Peyer's patch (tissue), 4 donors: ENCODE measurements at regions not wholly inside any gene's neighbourhood (a gene's known extent, or its start where the extent isn't known, plus 50 kb on each side); places are given as distances from the start of the nearest gene placed in this dataset.

Experiments used
- DNase-seq, 3 donors: peaks; one replicate each; pipeline ENCODE4 v3.0.0-alpha.2; 2017 to 2019
- H3K27ac ChIP-seq, 4 donors: fragments of 200-600 bp; sonication (generic); one replicate each; pipeline ENCODE4 v1.5.1; 2016 to 2019
- H3K27me3 ChIP-seq, 2 donors: fragments of 200-600 bp; sonication (generic); one replicate each; pipeline ENCODE4 v1.5.1; 2019
- H3K36me3 ChIP-seq, 3 donors: fragments of 200-600 bp; sonication (generic); one replicate each; pipeline ENCODE4 v1.5.1; 2016 to 2019
- H3K4me1 ChIP-seq, 4 donors: fragments of 200-600 bp; sonication (generic); one replicate each; pipeline ENCODE4 v1.5.1; 2016 to 2019
- H3K4me3 ChIP-seq, 4 donors: fragments of 200-600 bp; sonication (generic); 1 replicate in 3 of 4; 2 replicates in 1 of 4; pipeline ENCODE4 v1.5.1; 2016 to 2019; ENCODE audit warnings: mild to moderate bottlenecking in 1 of 4
- H3K9me3 ChIP-seq, 4 donors: fragments of 200-600 bp; sonication (generic); one replicate each; pipeline ENCODE4 v1.5.1; 2016 to 2019; ENCODE audit warnings: mild to moderate bottlenecking in 1 of 4
- POLR2A ChIP-seq, 2 donors: fragments of 450-650 bp; IDR thresholded peaks; one replicate each; pipeline ENCODE4 v1.5.1; 2017; ENCODE audit warnings: antibody characterized with exemption in 2 of 2, mild to moderate bottlenecking in 2 of 2, moderate library complexity in 2 of 2
- TF ChIP-seq, protein P1 (sequence below), 6 experiments: fragments of 450-650 bp in 4 of 6; fragments of 200-600 bp in 2 of 6; sonication (generic) in 1 of 6; IDR thresholded peaks; one replicate each; pipeline ENCODE4 v1.5.1; 2017 to 2019; ENCODE audit warnings: antibody characterized with exemption in 6 of 6, mild to moderate bottlenecking in 3 of 6, moderate library complexity in 1 of 6

DNA sequence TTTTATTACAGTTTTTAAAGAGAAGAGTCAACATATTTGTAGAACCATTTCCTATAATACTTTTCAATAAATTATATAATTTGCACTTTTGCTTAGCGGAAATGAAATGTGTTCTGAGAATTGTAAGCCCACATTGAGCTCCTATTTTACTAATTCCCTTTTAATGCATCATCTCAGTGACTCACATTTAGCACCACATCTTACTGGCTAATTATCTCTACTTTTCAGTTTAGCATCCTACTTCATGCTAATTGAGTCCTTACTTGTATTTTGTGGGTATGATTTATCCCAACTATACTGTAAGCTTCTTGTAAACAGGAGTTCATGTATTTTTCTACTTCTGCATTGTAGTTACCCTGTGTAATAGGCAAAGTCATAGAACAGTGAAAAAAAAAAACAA is 67.5 kb downstream of the TMX1 start:
- DNase-seq: no peak
- no peak overlapping the region for H3K27ac ChIP-seq
- TF ChIP-seq, protein P1, sequence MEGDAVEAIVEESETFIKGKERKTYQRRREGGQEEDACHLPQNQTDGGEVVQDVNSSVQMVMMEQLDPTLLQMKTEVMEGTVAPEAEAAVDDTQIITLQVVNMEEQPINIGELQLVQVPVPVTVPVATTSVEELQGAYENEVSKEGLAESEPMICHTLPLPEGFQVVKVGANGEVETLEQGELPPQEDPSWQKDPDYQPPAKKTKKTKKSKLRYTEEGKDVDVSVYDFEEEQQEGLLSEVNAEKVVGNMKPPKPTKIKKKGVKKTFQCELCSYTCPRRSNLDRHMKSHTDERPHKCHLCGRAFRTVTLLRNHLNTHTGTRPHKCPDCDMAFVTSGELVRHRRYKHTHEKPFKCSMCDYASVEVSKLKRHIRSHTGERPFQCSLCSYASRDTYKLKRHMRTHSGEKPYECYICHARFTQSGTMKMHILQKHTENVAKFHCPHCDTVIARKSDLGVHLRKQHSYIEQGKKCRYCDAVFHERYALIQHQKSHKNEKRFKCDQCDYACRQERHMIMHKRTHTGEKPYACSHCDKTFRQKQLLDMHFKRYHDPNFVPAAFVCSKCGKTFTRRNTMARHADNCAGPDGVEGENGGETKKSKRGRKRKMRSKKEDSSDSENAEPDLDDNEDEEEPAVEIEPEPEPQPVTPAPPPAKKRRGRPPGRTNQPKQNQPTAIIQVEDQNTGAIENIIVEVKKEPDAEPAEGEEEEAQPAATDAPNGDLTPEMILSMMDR (IDR thresholded peaks at IDR 0.05): no peak
- TF ChIP-seq POLR2A (IDR thresholded peaks at IDR 0.05): no peak

DNA sequence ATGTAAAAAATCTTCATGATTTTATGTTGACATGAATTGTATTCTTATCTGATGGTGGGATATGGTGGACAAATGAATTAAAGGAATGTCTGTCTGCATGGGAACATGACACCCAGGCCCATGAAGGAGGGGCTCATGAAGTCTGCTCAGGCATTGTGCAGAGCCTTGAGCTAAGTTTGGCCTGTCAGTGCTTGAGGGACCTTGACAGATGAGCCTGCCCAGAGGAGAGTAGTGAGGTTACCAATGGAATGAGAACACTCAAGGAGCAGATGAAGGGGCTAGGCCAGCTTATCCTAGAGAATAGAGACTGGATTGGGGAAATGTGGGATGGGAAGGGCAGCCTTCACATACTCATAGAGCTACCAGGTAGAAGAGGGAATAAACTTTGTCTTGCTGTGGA is 68.8 kb downstream of the TMX1 start:
- H3K9me3 ChIP-seq: no peaks in the 10 kb centered on the region
- no peak for DNase-seq
- TF ChIP-seq, protein P1 (IDR thresholded peaks at IDR 0.05): no peak
- TF ChIP-seq POLR2A (IDR thresholded peaks at IDR 0.05): no peak
- H3K4me1 ChIP-seq: no peaks in the 10 kb centered on the region
- H3K36me3 ChIP-seq: no peaks in the 10 kb centered on the region
- H3K27ac ChIP-seq: no peak overlapping the region
- no peaks in the 10 kb centered on the region for H3K27me3 ChIP-seq
- no peak overlapping the region for H3K4me3 ChIP-seq

More for the DNA sequence above, 67.5 kb downstream of the TMX1 start:
- Histone ChIP-seq H3K27me3 (no peaks in the 10 kb centered on the region), H3K4me3 (no peak overlapping the region), H3K9me3 (no peaks in the 10 kb centered on the region), H3K36me3 (no peaks in the 10 kb centered on the region), H3K4me1 (no peaks in the 10 kb centered on the region)

DNA sequence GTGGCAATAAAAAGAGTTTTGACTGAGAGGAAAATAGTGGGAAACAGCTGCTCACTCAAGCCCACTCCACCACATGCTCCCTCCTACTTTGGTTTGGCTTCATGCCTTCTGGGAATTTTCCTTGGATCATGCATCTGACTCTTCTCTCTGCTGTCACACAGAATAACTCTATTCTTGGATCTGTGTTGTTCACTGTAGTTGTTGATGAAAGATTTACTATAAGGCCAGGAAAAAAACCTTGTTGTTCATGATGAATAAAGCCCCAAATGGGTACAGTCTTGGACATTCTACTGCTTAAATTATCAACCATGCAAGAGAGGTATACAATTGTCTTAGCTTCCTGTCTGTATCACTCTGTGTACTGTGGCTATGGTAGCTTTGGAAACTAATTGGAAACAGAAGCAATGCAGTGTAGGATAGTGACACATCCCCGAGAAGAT is 70.5 kb downstream of the TMX1 start:
- no peaks in the 10 kb centered on the region for H3K36me3 ChIP-seq
- no peak for DNase-seq
- no peaks in the 10 kb centered on the region for H3K27me3 ChIP-seq
- no peak overlapping the region for H3K4me3 ChIP-seq
- H3K27ac ChIP-seq: peak overlapping the region in 1 of 4 donors; percentile 58
- H3K4me1 ChIP-seq: no peaks in the 10 kb centered on the region
- no peaks in the 10 kb centered on the region for H3K9me3 ChIP-seq
- TF ChIP-seq, protein P1 (IDR thresholded peaks at IDR 0.05): no peak
- TF ChIP-seq POLR2A (IDR thresholded peaks at IDR 0.05): no peak

DNA sequence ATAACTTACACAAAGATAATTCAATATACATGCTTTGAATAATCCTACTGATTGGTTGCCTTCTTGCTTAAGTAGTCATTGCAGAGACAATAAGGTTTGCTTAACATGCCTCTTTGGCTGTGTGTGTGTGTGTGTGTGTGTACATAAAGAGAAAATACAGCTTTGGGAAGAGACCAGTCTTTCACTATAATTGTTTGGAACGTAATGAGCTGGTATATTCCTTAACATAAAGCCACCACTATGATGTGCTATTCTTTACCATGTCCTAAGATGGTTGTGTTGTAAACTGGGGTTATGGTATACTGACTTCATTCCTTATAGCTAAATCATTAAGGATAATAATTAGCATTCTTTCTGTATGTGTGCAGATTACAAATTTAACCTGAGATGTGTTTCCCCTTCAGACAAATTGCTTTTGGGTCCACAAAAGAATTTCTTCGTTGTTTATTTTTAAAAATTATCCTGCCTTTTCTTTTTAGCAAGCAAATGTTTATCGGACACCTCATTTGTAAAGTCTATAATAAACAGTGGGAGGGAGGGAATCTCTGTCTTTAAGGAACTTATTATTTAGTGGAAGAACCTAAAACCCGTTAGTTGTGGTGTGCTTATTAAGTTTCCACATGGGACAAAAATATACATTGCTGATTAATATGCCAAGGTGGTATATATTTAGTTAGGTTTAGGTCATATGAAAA is 74.4 kb downstream of the TMX1 start:
- Histone ChIP-seq H3K27me3 (no peaks in the 10 kb centered on the region), H3K9me3 (no peaks in the 10 kb centered on the region), H3K27ac (no peak overlapping the region), H3K4me1 (no peaks in the 10 kb centered on the region), H3K36me3 (no peaks in the 10 kb centered on the region), H3K4me3 (no peak overlapping the region)
- TF ChIP-seq, protein P1 (IDR thresholded peaks at IDR 0.05): no peak
- TF ChIP-seq POLR2A (IDR thresholded peaks at IDR 0.05): no peak
- no peak for DNase-seq

DNA sequence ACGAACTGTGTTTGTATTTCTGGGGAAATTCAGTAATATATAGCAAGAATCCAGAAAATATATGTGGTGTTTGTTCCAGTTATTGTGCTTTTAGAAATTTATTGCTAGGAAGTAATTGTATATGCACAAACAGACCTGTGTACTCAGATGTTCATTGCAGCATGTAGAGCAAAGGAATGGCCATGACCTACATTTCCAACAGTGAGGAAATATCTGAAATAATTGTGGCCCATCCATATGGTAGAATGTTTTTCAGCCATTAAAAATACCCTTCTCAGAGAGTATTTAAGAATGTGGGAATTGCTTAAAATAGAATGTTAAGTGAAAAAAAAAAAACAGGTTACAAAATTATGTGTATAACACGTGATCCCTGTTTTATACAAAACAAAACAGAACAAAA is 77.3 kb downstream of the TMX1 start:
- H3K27me3 ChIP-seq: no peaks in the 10 kb centered on the region
- no peaks in the 10 kb centered on the region for H3K9me3 ChIP-seq
- no peak for DNase-seq
- H3K36me3 ChIP-seq: no peaks in the 10 kb centered on the region
- H3K4me1 ChIP-seq: no peaks in the 10 kb centered on the region
- no peak overlapping the region for H3K27ac ChIP-seq
- no peak for TF ChIP-seq POLR2A (IDR thresholded peaks at IDR 0.05)
- TF ChIP-seq, protein P1 (IDR thresholded peaks at IDR 0.05): no peak
- H3K4me3 ChIP-seq: no peak overlapping the region
